Fibroblast of lung (primary cell): ENCODE measurements at regions not wholly inside any gene's neighbourhood (a gene's known extent, or its start where the extent isn't known, plus 50 kb on each side); places are given as distances from the start of the nearest gene placed in this dataset.

Source experiments
- EZH2 ChIP-seq: IDR thresholded peaks from 2 replicates; pipeline ENCODE4 v1.5.1; 2012; ENCODE audit warnings: low read length, control low read depth, mild to moderate bottlenecking; ENCODE audit errors: missing control alignments
- TF ChIP-seq, protein P1 (sequence below), 2 donors: IDR thresholded peaks in 1 of 2; conservative IDR thresholded peaks in 1 of 2; 1 replicate in 1 of 2; 2 replicates in 1 of 2; pipeline ENCODE4 v1.5.1; 2011 to 2012; ENCODE audit warnings: low read length in 2 of 2, control low read depth in 1 of 2, inconsistent platforms in 1 of 2, low read depth in 1 of 2, mild to moderate bottlenecking in 1 of 2

- TF ChIP-seq, protein P1, sequence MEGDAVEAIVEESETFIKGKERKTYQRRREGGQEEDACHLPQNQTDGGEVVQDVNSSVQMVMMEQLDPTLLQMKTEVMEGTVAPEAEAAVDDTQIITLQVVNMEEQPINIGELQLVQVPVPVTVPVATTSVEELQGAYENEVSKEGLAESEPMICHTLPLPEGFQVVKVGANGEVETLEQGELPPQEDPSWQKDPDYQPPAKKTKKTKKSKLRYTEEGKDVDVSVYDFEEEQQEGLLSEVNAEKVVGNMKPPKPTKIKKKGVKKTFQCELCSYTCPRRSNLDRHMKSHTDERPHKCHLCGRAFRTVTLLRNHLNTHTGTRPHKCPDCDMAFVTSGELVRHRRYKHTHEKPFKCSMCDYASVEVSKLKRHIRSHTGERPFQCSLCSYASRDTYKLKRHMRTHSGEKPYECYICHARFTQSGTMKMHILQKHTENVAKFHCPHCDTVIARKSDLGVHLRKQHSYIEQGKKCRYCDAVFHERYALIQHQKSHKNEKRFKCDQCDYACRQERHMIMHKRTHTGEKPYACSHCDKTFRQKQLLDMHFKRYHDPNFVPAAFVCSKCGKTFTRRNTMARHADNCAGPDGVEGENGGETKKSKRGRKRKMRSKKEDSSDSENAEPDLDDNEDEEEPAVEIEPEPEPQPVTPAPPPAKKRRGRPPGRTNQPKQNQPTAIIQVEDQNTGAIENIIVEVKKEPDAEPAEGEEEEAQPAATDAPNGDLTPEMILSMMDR (conservative IDR thresholded peaks at IDR 0.05 in 1 of 2, IDR thresholded peaks at IDR 0.05 in 1 of 2; ENCODE audit: low read depth in 1 of 2, low read length in 2 of 2) = no peak
- no peak for TF ChIP-seq EZH2
Measured at GRCh38 chr18:10113121-10114022, 199.6 kb downstream of the VAPA start.
